Adipocyte (in vitro differentiated cells): ENCODE measurements at regions not wholly inside any gene's neighbourhood (a gene's known extent, or its start where the extent isn't known, plus 50 kb on each side); places are given as distances from the start of the nearest gene placed in this dataset.

ENCODE experiments used
- DNase-seq: peaks from one replicate; pipeline ENCODE4 v3.0.0-alpha.2; 2015; ENCODE audit warnings: low read depth
- H3K27me3 ChIP-seq: replicated peaks from 2 replicates; pipeline ENCODE4 v1.7.0; 2013; ENCODE audit warnings: mild to moderate bottlenecking, low read length, moderate library complexity; ENCODE audit not compliant: control insufficient read depth, insufficient read depth
- H3K36me3 ChIP-seq: 2 replicates; pipeline ENCODE4 v1.7.0; 2013; ENCODE audit warnings: low read length, mild to moderate bottlenecking, moderate library complexity; ENCODE audit not compliant: control insufficient read depth, insufficient read depth, severe bottlenecking
- H3K4me1 ChIP-seq: 2 replicates; pipeline ENCODE4 v1.7.0; 2013; ENCODE audit warnings: mild to moderate bottlenecking, low read length, moderate library complexity; ENCODE audit not compliant: control insufficient read depth, insufficient read depth
- H3K4me3 ChIP-seq: 2 replicates; pipeline ENCODE4 v1.7.0; 2013; ENCODE audit warnings: mild to moderate bottlenecking, low read length, moderate library complexity
- H3K9ac ChIP-seq: 2 replicates; pipeline ENCODE4 v1.7.0; 2013; ENCODE audit warnings: mild to moderate bottlenecking, low read length, moderate library complexity
- H3K9me3 ChIP-seq: 2 replicates; pipeline ENCODE4 v1.7.0; 2013; ENCODE audit warnings: mild to moderate bottlenecking, low read length, moderate library complexity; ENCODE audit not compliant: control insufficient read depth

- Histone ChIP-seq H3K36me3 (no peaks in the 10 kb centered on the region), H3K9ac (no peak overlapping the region), H3K27me3 (no peaks in the 10 kb centered on the region), H3K4me1 (no peaks in the 10 kb centered on the region), H3K9me3 (peaks cover 3% of the 10 kb centered on the region), H3K4me3 (no peak overlapping the region)
- DNase-seq = no peak
Observed at GRCh38 chr5:165665735-165666400, 2160.4 kb downstream of the MAT2B start.

- no peak for DNase-seq
- no peaks in the 10 kb centered on the region for H3K9me3 ChIP-seq
- no peaks in the 10 kb centered on the region for H3K27me3 ChIP-seq
Observed at GRCh38 chr5:165673499-165673898, 2168.1 kb downstream of the MAT2B start.

GRCh38 chr5:165695796-165696195 is 2190.4 kb downstream of the MAT2B start:
- Histone ChIP-seq H3K4me1 (no peaks in the 10 kb centered on the region), H3K4me3 (no peak overlapping the region), H3K36me3 (no peaks in the 10 kb centered on the region), H3K27me3 (no peaks in the 10 kb centered on the region), H3K9ac (no peak overlapping the region), H3K9me3 (no peaks in the 10 kb centered on the region)
- no peak for DNase-seq

More at GRCh38 chr5:165673499-165673898, 2168.1 kb downstream of the MAT2B start:
- no peak overlapping the region for H3K9ac ChIP-seq
- no peaks in the 10 kb centered on the region for H3K4me1 ChIP-seq
- no peak overlapping the region for H3K4me3 ChIP-seq
- H3K36me3 ChIP-seq = no peaks in the 10 kb centered on the region

DNA sequence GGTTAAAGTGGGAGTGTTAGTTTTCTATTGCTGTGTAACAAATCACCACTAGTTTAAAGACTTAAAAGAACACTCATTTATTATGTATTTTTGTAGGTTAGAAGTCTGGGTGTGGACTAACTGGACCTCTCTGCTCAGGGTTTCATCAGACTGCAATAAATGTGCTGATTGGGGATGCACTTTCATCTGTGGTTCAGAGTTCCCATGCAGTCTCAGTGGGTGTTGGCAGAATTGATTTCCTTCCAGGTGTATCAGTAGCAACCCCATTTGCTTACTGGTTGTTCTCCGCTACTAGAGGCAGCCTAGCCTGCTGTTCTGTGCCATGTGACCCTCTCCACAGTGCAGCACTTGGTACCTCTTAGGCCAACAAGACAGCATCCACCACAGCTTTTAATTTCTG is 2200.5 kb downstream of the MAT2B start:
- no peak for DNase-seq
- Histone ChIP-seq H3K36me3 (no peaks in the 10 kb centered on the region), H3K4me1 (no peaks in the 10 kb centered on the region), H3K4me3 (no peak overlapping the region), H3K9ac (no peak overlapping the region), H3K9me3 (no peaks in the 10 kb centered on the region), H3K27me3 (no peaks in the 10 kb centered on the region)

GRCh38 chr5:165712011-165712410 is 2206.6 kb downstream of the MAT2B start:
- Histone ChIP-seq H3K27me3 (no peaks in the 10 kb centered on the region), H3K4me3 (no peak overlapping the region), H3K4me1 (no peaks in the 10 kb centered on the region), H3K36me3 (no peaks in the 10 kb centered on the region), H3K9ac (no peak overlapping the region), H3K9me3 (no peaks in the 10 kb centered on the region)
- DNase-seq = no peak

DNA sequence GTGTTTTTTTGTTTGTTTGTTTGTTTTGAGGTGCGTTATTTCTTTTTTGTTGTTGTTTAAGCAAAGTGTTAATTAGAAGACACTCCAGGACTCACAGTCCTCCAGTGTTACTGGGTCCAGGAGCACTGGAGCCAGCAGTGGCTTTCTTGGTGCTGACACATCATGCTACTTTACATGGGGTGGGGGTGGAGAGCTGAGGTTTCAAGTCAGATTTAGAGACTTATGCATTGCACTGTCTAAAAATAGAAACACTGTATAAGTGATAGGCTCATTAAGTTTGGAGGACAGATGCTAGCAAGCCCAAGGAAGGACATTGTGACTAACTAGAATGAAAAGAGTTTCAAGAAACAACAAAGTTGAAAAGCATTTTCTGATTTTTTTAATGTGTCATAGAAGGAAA is 2209.2 kb downstream of the MAT2B start:
- no peak for DNase-seq
- no peak overlapping the region for H3K9ac ChIP-seq
- H3K4me3 ChIP-seq = no peak overlapping the region
- no peaks in the 10 kb centered on the region for H3K9me3 ChIP-seq
- no peaks in the 10 kb centered on the region for H3K27me3 ChIP-seq
- H3K4me1 ChIP-seq = no peaks in the 10 kb centered on the region
- no peaks in the 10 kb centered on the region for H3K36me3 ChIP-seq

DNA sequence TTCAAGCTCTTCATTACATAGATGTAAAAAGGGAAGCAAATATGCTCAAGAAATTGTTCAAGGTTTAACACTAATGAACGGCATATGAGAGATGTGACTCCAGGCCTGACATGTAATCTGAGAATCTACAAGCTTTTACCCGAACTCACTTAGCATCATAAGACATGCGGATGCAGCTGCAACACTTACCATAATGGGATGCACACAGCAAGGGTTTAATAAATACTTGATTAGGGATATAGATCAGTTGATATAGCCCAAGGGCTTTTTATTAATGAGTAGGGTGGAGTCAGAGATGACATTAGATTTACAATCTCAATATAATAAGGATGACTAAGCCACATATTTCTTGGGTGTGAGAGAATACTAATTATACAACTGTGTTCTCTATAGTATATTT is 2215.5 kb downstream of the MAT2B start:
- Histone ChIP-seq H3K9ac (no peak overlapping the region), H3K4me1 (no peaks in the 10 kb centered on the region), H3K27me3 (no peaks in the 10 kb centered on the region), H3K36me3 (no peaks in the 10 kb centered on the region), H3K4me3 (no peak overlapping the region), H3K9me3 (peaks cover 2% of the 10 kb centered on the region)
- no peak for DNase-seq

- Histone ChIP-seq H3K9ac (no peak overlapping the region), H3K4me1 (no peaks in the 10 kb centered on the region), H3K4me3 (no peak overlapping the region), H3K9me3 (peaks cover 2% of the 10 kb centered on the region), H3K36me3 (no peaks in the 10 kb centered on the region), H3K27me3 (no peaks in the 10 kb centered on the region)
- no peak for DNase-seq
Observed at GRCh38 chr5:165722401-165722800, 2217.0 kb downstream of the MAT2B start.

DNA sequence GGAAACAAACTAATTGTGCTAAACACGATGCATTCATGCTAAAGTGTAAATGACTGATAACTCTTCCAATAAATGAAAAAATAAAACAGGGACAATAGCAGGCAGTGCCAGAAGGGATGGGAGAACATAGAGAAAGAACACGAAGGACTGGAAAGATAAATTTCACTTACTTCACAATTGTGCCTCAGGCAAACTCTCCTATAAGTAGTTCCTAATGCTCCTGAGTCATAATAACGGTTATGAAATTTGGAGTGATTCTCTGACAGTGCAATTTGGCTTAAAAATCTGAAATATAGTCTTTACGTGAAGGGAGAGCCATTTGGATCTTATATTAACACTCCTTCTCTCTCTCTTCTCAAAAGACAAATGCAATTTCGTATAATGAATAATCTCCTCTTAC is 2218.5 kb downstream of the MAT2B start:
- Histone ChIP-seq H3K27me3 (no peaks in the 10 kb centered on the region), H3K36me3 (no peaks in the 10 kb centered on the region), H3K4me1 (no peaks in the 10 kb centered on the region), H3K9ac (no peak overlapping the region), H3K9me3 (peaks cover 2% of the 10 kb centered on the region), H3K4me3 (no peak overlapping the region)
- DNase-seq = no peak

DNA sequence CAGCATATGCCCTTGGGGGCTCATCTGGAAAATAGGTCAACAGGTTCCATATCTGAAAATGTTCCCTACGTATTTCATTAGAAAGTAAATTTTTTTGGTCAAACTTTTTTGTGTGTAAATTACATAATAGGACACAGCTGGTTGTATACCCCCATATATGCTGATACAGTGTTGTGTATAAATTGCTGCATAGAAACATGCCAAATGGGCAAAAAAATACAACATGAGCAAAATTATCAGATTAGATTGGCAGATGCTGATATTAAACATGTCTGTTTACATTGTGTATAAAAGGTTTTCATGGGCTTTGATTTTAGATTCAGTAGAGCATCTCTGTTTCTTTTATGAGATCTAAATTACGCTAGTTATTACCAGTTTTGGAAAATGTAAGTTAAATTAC is 2223.0 kb downstream of the MAT2B start:
- no peak for DNase-seq
- no peak overlapping the region for H3K9ac ChIP-seq
- no peaks in the 10 kb centered on the region for H3K27me3 ChIP-seq
- peaks cover 6% of the 10 kb centered on the region for H3K9me3 ChIP-seq
- no peaks in the 10 kb centered on the region for H3K36me3 ChIP-seq
- no peak overlapping the region for H3K4me3 ChIP-seq
- H3K4me1 ChIP-seq = no peaks in the 10 kb centered on the region

GRCh38 chr5:165735388-165735787 is 2230.0 kb downstream of the MAT2B start:
- no peak for DNase-seq
- H3K27me3 ChIP-seq = no peaks in the 10 kb centered on the region
- no peak overlapping the region for H3K9ac ChIP-seq
- H3K4me3 ChIP-seq = no peak overlapping the region
- H3K9me3 ChIP-seq = peaks cover 15% of the 10 kb centered on the region
- H3K36me3 ChIP-seq = no peaks in the 10 kb centered on the region
- H3K4me1 ChIP-seq = no peaks in the 10 kb centered on the region

DNA sequence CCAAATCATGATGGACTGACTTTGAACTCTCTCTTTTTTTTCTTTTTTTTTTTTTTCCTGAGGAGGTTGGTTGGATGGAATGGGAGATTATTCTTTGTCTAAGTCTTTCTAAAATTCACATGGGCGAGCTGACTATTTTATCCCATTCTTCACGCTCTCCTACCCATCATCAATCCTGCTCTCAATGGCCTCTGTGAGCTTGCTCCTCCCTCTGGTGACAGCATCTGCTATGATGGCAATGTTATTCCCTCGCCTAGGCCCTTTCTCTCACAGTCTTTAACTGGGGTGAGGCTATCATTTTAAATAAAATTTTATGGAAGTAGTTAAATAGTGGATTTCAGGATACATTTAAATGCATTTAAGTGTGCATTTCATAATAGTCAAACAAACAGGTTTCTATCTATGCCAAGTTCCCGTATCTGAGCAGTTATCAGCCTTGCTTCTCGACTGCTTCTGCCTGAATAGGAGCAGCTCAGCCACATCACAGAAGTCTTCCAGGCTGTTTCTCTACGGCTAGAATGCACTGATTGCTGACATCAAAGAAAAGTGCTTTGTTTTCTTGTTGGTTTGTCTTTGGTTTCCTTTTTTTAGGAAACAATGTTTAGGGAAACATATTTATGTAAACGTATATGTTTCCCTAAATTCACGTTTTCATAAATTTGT is 2233.8 kb downstream of the MAT2B start:
- no peak overlapping the region for H3K4me3 ChIP-seq
- H3K36me3 ChIP-seq = no peaks in the 10 kb centered on the region
- no peaks in the 10 kb centered on the region for H3K27me3 ChIP-seq
- DNase-seq = no peak
- H3K4me1 ChIP-seq = no peaks in the 10 kb centered on the region
- peaks cover 9% of the 10 kb centered on the region for H3K9me3 ChIP-seq
- no peak overlapping the region for H3K9ac ChIP-seq
